ENCODE measurements at regions not wholly inside any gene's neighbourhood (a gene's known extent, or its start where the extent isn't known, plus 50 kb on each side); places are given as distances from the start of the nearest gene placed in this dataset.

- no peak for DNase-seq (ENCODE audit: low read depth)
These were observed 129.6 kb upstream of the COPS8 start for GRCh38 chr2:236956031-236956618.

GRCh38 chr2:236956641-236957040 lies 129.0 kb upstream of the COPS8 start:
- no peak for DNase-seq (ENCODE audit: low read depth)

- DNase-seq (ENCODE audit: low read depth) = no peak
These were observed 126.7 kb upstream of the COPS8 start for GRCh38 chr2:236959036-236959435.

- DNase-seq (ENCODE audit: low read depth) = no peak
These were observed 125.8 kb upstream of the COPS8 start for GRCh38 chr2:236959876-236960275.

- no peak for DNase-seq (ENCODE audit: low read depth)
These were observed 125.2 kb upstream of the COPS8 start for GRCh38 chr2:236960531-236960930.

- DNase-seq (ENCODE audit: low read depth) = no peak
These were observed 122.9 kb upstream of the COPS8 start for GRCh38 chr2:236962816-236963215.

GRCh38 chr2:236963631-236964182 lies 122.0 kb upstream of the COPS8 start:
- no peak for DNase-seq (ENCODE audit: low read depth)

- no peak for DNase-seq (ENCODE audit: low read depth)
These were observed 121.4 kb upstream of the COPS8 start for GRCh38 chr2:236964291-236964690.

GRCh38 chr2:236965021-236965840 lies 120.5 kb upstream of the COPS8 start:
- no peak for DNase-seq (ENCODE audit: low read depth)

GRCh38 chr2:236965841-236966096 lies 119.9 kb upstream of the COPS8 start:
- no peak for DNase-seq (ENCODE audit: low read depth)

- no peak for DNase-seq (ENCODE audit: low read depth)
These were observed 118.2 kb upstream of the COPS8 start for GRCh38 chr2:236967499-236967783.

- no peak for DNase-seq (ENCODE audit: low read depth)
These were observed 117.4 kb upstream of the COPS8 start for GRCh38 chr2:236968101-236968879.

- no peak for DNase-seq (ENCODE audit: low read depth)
These were observed 116.7 kb upstream of the COPS8 start for GRCh38 chr2:236968880-236969534.

GRCh38 chr2:236969767-236970655 lies 115.7 kb upstream of the COPS8 start:
- DNase-seq (ENCODE audit: low read depth) = no peak

GRCh38 chr2:236970656-236971010 lies 115.1 kb upstream of the COPS8 start:
- DNase-seq (ENCODE audit: low read depth) = no peak

- no peak for DNase-seq (ENCODE audit: low read depth)
These were observed 114.4 kb upstream of the COPS8 start for GRCh38 chr2:236971131-236971821.

GRCh38 chr2:236971919-236972381 lies 113.7 kb upstream of the COPS8 start:
- no peak for DNase-seq (ENCODE audit: low read depth)

GRCh38 chr2:236972491-236973342 lies 113.0 kb upstream of the COPS8 start:
- DNase-seq (ENCODE audit: low read depth) = no peak

- DNase-seq (ENCODE audit: low read depth) = no peak
These were observed 112.2 kb upstream of the COPS8 start for GRCh38 chr2:236973343-236973980.

- DNase-seq (ENCODE audit: low read depth) = no peak
These were observed 111.5 kb upstream of the COPS8 start for GRCh38 chr2:236974148-236974547.
